HG03378 (cell line): ENCODE measurements at regions not wholly inside any gene's neighbourhood (a gene's known extent, or its start where the extent isn't known, plus 50 kb on each side); places are given as distances from the start of the nearest gene placed in this dataset.

Experiments
- ATAC-seq: cut with Tn5 transposase; IDR thresholded peaks from one replicate; pipeline ENCODE4 v1.9.1; 2021; ENCODE audit warnings: mild to moderate bottlenecking, moderate library complexity; ENCODE audit not compliant: unreplicated experiment

GRCh38 chr1:60413091-60413490 is 339.5 kb upstream of the C1orf87 start:
- no peak for ATAC-seq

- ATAC-seq: no peak
These were observed 338.0 kb upstream of the C1orf87 start for GRCh38 chr1:60411591-60411990.

- no peak for ATAC-seq
These were observed 329.2 kb upstream of the C1orf87 start for GRCh38 chr1:60402816-60403215.

GRCh38 chr1:60402216-60402615 is 328.6 kb upstream of the C1orf87 start:
- no peak for ATAC-seq

GRCh38 chr1:60394436-60394835 is 320.9 kb upstream of the C1orf87 start:
- peak; percentile 45 for ATAC-seq

GRCh38 chr1:60390593-60391282 is 317.2 kb upstream of the C1orf87 start:
- peak; percentile 73 for ATAC-seq

GRCh38 chr1:60388092-60388987 is 314.8 kb upstream of the C1orf87 start:
- no peak for ATAC-seq

GRCh38 chr1:60387175-60387574 is 313.6 kb upstream of the C1orf87 start:
- no peak for ATAC-seq

- no peak for ATAC-seq
These were observed 312.7 kb upstream of the C1orf87 start for GRCh38 chr1:60386249-60386648.

GRCh38 chr1:60376196-60376595 is 302.6 kb upstream of the C1orf87 start:
- no peak for ATAC-seq

GRCh38 chr1:60374537-60374936 is 301.0 kb upstream of the C1orf87 start:
- no peak for ATAC-seq

GRCh38 chr1:60367532-60367931 is 294.0 kb upstream of the C1orf87 start:
- no peak for ATAC-seq

- no peak for ATAC-seq
These were observed 285.9 kb upstream of the C1orf87 start for GRCh38 chr1:60359431-60359830.

- ATAC-seq: no peak
These were observed 277.0 kb upstream of the C1orf87 start for GRCh38 chr1:60350531-60350930.

- no peak for ATAC-seq
These were observed 275.3 kb upstream of the C1orf87 start for GRCh38 chr1:60348884-60349283.

GRCh38 chr1:60345621-60346020 is 272.1 kb upstream of the C1orf87 start:
- ATAC-seq: no peak

- no peak for ATAC-seq
These were observed 271.5 kb upstream of the C1orf87 start for GRCh38 chr1:60345049-60345448.

- ATAC-seq: no peak
These were observed 270.2 kb upstream of the C1orf87 start for GRCh38 chr1:60343736-60344135.

- no peak for ATAC-seq
These were observed 269.0 kb upstream of the C1orf87 start for GRCh38 chr1:60342569-60342968.

GRCh38 chr1:60341274-60341673 is 267.7 kb upstream of the C1orf87 start:
- ATAC-seq: no peak

- ATAC-seq: no peak
These were observed 258.1 kb upstream of the C1orf87 start for GRCh38 chr1:60331647-60332046.

- ATAC-seq: no peak
These were observed 256.1 kb upstream of the C1orf87 start for GRCh38 chr1:60329651-60330050.
